Testis (tissue), 2 donors: ENCODE measurements at regions not wholly inside any gene's neighbourhood (a gene's known extent, or its start where the extent isn't known, plus 50 kb on each side); places are given as distances from the start of the nearest gene placed in this dataset.

Source experiments
- CTCF ChIP-seq, 3 experiments: fragments of 450-650 bp in 2 of 3; fragments of 200-600 bp in 1 of 3; sonication (generic) in 1 of 3; IDR thresholded peaks; one replicate each; pipeline ENCODE4 v1.5.1; 2016 to 2019; ENCODE audit warnings: antibody characterized with exemption in 3 of 3, mild to moderate bottlenecking in 2 of 3, moderate library complexity in 1 of 3
- POLR2A ChIP-seq: fragments of 450-650 bp; IDR thresholded peaks from one replicate; pipeline ENCODE4 v1.6.1; 2017; ENCODE audit warnings: antibody characterized with exemption, mild to moderate bottlenecking, moderate library complexity

- TF ChIP-seq CTCF (IDR thresholded peaks at IDR 0.05), result no peak
- TF ChIP-seq POLR2A, result no peak
Observed at GRCh38 chr4:137263206-137263605, 269.1 kb downstream of the PCDH18 start.
